ENCODE measurements at regions not wholly inside any gene's neighbourhood (a gene's known extent, or its start where the extent isn't known, plus 50 kb on each side); places are given as distances from the start of the nearest gene placed in this dataset.

- H3K79me2 ChIP-seq (ENCODE audit: insufficient read depth, low read length): no peaks in the 10 kb centered on the region
- H3K9ac ChIP-seq (ENCODE audit: low read length): no peak overlapping the region
- TF ChIP-seq CTCF (IDR thresholded peaks at IDR 0.05; ENCODE audit: insufficient read depth, low read length, poor library complexity, severe bottlenecking) (no peak), EZH2phosphoT487 (conservative IDR thresholded peaks at IDR 0.05; ENCODE audit: low read length) (no peak)
- no peaks in the 10 kb centered on the region for H3K36me3 ChIP-seq (ENCODE audit: low read length)
- H2AFZ ChIP-seq (ENCODE audit: low read depth, low read length, severe bottlenecking): no peak overlapping the region
- H3K4me2 ChIP-seq (ENCODE audit: low read depth, low read length, poor library complexity, severe bottlenecking): no peak overlapping the region
- no peak overlapping the region for H3K4me3 ChIP-seq (ENCODE audit: insufficient read depth, low read length, poor library complexity, severe bottlenecking)
- no peaks in the 10 kb centered on the region for H3K9me2 ChIP-seq (replicated peaks; ENCODE audit: insufficient read depth, low read length)
- H3K27ac ChIP-seq (ENCODE audit: low read depth, low read length): no peak overlapping the region
- no peaks in the 10 kb centered on the region for H4K20me1 ChIP-seq (ENCODE audit: low read depth, low read length)
- H3K9me3 ChIP-seq (ENCODE audit: insufficient read depth, low read length): no peaks in the 10 kb centered on the region
- H3F3A ChIP-seq (ENCODE audit: insufficient read depth): no peaks in the 10 kb centered on the region
- H3K27me3 ChIP-seq (ENCODE audit: low read length): no peaks in the 10 kb centered on the region
Observed at GRCh38 chr14:51478175-51478621, 173.5 kb upstream of the FRMD6 start.

- no peak overlapping the region for H3K27ac ChIP-seq (ENCODE audit: low read depth, low read length)
- H2AFZ ChIP-seq (ENCODE audit: low read depth, low read length, severe bottlenecking): no peak overlapping the region
- H3K79me2 ChIP-seq (ENCODE audit: insufficient read depth, low read length): no peaks in the 10 kb centered on the region
- H3K9me2 ChIP-seq (replicated peaks; ENCODE audit: insufficient read depth, low read length): no peaks in the 10 kb centered on the region
- H3K36me3 ChIP-seq (ENCODE audit: low read length): no peaks in the 10 kb centered on the region
- no peaks in the 10 kb centered on the region for H3K9me3 ChIP-seq (ENCODE audit: insufficient read depth, low read length)
- no peaks in the 10 kb centered on the region for H3K27me3 ChIP-seq (ENCODE audit: low read length)
- H3K4me2 ChIP-seq (ENCODE audit: low read depth, low read length, poor library complexity, severe bottlenecking): no peak overlapping the region
- no peaks in the 10 kb centered on the region for H4K20me1 ChIP-seq (ENCODE audit: low read depth, low read length)
- no peak overlapping the region for H3K9ac ChIP-seq (ENCODE audit: low read length)
- TF ChIP-seq EZH2phosphoT487 (conservative IDR thresholded peaks at IDR 0.05; ENCODE audit: low read length) (no peak), CTCF (IDR thresholded peaks at IDR 0.05; ENCODE audit: insufficient read depth, low read length, poor library complexity, severe bottlenecking) (no peak)
- no peaks in the 10 kb centered on the region for H3F3A ChIP-seq (ENCODE audit: insufficient read depth)
- H3K4me3 ChIP-seq (ENCODE audit: insufficient read depth, low read length, poor library complexity, severe bottlenecking): no peak overlapping the region
Observed at GRCh38 chr14:51479584-51480325, 172.0 kb upstream of the FRMD6 start.

GRCh38 chr14:51481643-51482042, 170.1 kb upstream of the FRMD6 start:
- Histone ChIP-seq H3K9me2 (replicated peaks; ENCODE audit: insufficient read depth, low read length) (no peaks in the 10 kb centered on the region), H4K20me1 (ENCODE audit: low read depth, low read length) (no peaks in the 10 kb centered on the region), H3K4me3 (ENCODE audit: insufficient read depth, low read length, poor library complexity, severe bottlenecking) (no peak overlapping the region), H3K9ac (ENCODE audit: low read length) (no peak overlapping the region), H3K9me3 (ENCODE audit: insufficient read depth, low read length) (no peaks in the 10 kb centered on the region), H3F3A (ENCODE audit: insufficient read depth) (no peaks in the 10 kb centered on the region), H3K4me2 (ENCODE audit: low read depth, low read length, poor library complexity, severe bottlenecking) (no peak overlapping the region), H3K27ac (ENCODE audit: low read depth, low read length) (no peak overlapping the region), H3K36me3 (ENCODE audit: low read length) (no peaks in the 10 kb centered on the region), H3K79me2 (ENCODE audit: insufficient read depth, low read length) (no peaks in the 10 kb centered on the region), H3K27me3 (ENCODE audit: low read length) (no peaks in the 10 kb centered on the region), H2AFZ (ENCODE audit: low read depth, low read length, severe bottlenecking) (no peak overlapping the region)
- TF ChIP-seq EZH2phosphoT487 (conservative IDR thresholded peaks at IDR 0.05; ENCODE audit: low read length): no peak
- TF ChIP-seq CTCF (IDR thresholded peaks at IDR 0.05; ENCODE audit: insufficient read depth, low read length, poor library complexity, severe bottlenecking): no peak
